ENCODE measurements at regions not wholly inside any gene's neighbourhood (a gene's known extent, or its start where the extent isn't known, plus 50 kb on each side); places are given as distances from the start of the nearest gene placed in this dataset.

DNA sequence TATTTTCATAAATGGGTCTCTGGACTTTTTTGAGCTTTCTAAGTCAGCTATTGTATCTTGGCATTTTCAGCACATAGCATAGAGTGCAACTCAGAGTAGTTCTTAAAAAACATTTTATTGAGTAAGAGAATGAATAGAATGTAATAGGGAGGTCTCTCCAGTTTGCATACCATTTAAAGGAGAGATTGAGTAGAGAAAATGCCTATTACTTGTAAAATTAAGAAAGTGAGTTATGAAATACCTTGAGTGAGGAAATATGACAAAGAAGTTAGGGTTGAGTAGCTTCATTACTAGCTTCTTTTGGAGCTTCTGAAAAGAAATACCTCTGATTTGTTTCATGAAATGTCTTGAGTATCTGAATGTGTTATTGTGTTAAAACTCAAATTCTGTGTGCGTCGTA lies 140.0 kb downstream of the AASDHPPT start:
- DNase-seq = no peak

DNA sequence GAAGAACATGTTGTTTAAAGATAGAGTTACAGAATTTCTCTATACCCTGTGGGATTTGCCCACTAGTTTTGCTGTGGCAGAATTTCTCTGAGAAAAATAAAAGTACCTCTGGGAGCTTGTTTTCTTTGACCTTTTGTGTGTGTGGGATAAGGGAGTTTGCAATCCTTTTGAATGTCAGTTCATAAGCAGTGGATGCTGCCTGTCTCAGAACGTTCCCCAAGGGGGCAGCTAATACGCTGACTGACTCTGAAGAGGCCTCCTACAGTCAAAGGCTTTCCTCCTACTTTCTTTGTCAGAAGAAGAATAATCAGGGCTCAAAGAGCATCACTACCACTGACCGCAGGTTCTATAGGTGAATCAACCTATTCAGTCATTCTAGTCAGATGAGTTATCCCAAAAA lies 140.6 kb downstream of the AASDHPPT start:
- no peak for DNase-seq

- no peak for DNase-seq
These were observed 145.2 kb downstream of the AASDHPPT start for GRCh38 chr11:106222626-106223025.

GRCh38 chr11:106224172-106224571 lies 146.7 kb downstream of the AASDHPPT start:
- DNase-seq = no peak

DNA sequence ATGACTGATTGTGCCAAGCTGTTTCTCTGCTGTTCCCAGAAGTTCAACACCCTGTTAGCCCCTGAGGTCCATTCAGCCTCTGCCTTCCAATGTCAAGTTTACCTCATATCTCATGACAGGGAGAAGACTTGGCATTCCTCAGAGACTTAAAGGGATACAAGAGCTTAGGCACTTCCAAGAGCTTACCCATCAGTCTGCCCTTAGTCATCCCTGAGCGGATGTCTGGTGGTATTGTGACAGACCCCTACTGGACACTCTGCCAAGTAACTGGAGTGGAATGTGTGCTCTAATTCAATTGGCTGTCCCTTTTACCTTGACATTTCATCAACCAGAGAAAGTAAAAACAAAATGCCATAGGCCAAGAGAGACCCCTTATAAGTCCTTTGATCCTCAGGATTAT lies 151.5 kb downstream of the AASDHPPT start:
- no peak for DNase-seq

DNA sequence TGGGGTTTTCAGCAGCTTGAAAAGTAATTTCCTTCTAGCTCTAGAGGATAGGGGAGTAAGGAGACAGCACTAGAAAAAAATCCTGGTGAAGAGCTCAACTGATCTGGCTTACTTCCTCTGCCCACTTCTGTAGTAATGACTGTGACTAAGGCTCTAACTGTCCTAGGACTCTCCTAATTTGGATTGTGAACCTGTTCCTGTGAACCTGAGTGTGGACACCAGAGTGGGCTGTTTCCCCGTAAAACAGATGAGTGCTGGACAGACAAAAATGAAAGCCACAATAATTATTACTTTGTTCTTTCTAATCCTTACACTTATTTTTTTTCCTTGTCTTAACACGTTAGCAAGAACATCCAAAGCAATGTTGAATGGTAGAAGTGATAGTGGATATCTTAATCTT lies 154.1 kb downstream of the AASDHPPT start:
- no peak for DNase-seq

GRCh38 chr11:106233191-106233590 lies 155.7 kb downstream of the AASDHPPT start:
- no peak for DNase-seq

- DNase-seq = no peak
These were observed 157.3 kb downstream of the AASDHPPT start for GRCh38 chr11:106234794-106235193.

- DNase-seq = no peak
These were observed 158.8 kb downstream of the AASDHPPT start for GRCh38 chr11:106236295-106236694.

GRCh38 chr11:106238704-106239360 lies 161.4 kb downstream of the AASDHPPT start:
- no peak for DNase-seq

DNA sequence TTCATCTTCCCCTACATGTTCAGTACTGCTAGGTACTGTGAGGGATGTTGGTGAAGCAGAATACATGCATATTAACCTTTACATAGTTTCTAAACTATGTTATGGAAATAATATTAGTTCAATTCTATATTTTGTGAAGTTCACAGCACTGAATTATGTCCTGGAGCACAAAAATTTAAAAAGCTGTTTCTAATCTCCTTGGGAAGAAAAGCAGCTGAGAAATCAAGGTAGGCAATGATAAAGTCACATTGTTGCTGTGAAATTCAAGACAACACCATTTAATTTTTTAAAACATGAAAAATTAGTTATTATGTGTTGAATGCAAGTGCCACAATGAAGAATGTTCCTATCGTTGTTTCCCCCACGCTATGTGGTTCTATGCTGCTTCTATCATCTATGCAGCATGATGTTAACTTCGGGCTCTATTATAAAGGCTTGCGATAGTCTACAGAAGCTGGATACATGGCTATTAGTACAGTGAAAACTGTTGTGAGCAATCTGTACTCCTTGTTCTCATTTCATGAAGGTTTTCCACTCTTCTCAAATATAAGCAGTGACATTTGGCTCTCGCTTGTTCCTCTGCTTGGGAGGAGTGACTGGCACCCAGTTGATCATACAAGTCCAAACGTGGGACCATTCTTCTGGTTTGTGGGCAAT lies 164.3 kb downstream of the AASDHPPT start:
- DNase-seq = no peak

DNA sequence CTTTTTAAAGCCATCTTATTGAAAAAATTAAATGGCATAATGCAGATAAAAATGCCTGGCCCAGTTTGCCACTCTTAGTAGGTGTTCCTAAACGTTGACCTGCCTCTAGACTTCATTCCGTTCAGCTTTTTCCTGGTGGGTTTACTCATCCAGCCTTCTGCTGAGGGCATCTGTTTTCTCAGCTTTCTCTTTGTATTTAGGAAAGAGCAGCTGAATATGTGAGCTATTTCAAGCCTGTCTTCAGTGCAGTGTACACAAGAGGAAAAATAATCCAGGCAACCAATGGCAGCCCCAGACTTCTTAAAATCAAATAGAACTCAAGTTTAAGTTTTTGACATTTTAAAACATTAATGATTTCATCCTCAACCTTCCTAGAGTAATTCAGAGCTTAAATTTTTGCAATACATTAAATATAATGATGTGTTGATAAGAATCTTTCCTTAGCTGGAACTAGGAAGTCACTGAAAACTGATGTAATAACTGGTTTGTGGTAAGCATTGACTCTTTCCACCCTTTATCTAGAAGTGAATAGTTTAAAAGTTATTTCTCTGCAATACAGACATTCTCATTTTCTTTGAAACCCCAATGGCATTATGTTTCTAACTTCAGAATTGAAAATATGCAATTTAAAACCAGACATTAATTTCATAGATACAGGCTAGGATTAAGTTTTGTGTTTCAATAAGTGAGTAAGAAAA lies 165.4 kb downstream of the AASDHPPT start:
- DNase-seq = no peak

DNA sequence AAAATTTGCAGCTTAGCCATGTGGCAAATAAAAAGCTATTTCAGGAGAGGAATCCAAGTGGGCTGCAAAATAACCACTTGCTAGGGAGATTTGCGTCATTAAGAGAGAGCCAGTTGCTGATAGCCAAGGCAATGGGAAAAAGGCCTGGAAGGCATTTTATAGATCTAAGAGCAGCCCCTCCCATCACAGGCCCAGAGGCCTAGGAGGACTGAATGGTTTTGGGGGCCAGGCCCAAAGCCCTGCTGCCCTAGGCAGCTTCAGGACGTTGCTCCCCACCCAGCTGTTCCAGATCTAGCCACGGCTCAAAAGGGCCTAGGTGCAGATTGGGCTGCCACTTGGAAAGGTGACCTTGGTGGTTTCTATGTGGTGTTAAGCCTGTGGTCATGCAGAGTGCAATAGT lies 169.0 kb downstream of the AASDHPPT start:
- DNase-seq = no peak

DNA sequence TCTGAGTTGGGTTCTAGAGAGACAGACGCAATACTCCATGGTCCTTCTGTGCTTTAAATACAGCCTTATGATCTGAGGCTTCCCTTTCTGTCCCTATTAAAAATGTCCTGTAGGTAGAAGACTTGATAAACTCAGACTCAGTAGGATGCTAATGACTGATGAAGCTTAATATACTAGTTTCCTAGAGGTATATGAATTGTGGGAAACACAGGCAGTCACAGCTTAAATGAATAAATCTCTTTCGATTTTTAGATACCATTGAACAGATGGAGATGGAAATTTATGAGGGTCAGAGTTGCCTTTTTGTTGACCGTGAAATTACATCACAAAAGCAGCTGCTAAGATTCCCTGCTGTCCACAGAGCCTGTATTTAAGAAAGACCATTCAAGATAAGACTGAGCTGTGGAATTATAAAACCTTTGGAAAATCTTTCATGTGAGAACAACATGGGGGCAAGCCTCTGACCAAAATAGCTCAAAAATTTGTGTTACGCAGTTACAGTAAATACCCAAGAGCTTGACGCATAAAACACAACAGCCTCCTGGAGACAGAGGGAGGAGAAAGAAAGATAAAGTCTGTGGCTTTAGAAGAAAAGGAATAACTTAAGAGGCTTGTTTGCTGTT lies 172.3 kb downstream of the AASDHPPT start:
- no peak for DNase-seq

DNA sequence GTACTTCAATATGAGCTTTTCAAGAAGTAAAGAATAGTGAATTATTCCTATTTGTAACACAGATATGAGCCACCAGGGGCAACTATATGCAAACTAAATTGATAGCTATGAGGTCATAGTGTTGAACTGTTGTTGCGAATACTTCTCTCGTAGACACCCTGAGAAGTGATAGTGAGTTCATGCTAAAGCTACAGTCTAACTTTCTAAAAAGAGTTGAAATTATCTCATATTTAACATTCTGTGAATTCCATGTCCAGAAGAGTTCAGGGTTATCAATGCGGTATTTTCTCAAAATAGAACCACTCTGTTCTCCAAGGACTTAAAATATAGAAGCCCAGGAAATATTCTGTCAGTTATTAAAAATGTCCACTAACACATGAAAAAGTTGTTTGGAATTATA lies 185.4 kb downstream of the AASDHPPT start:
- no peak for DNase-seq

GRCh38 chr11:106263527-106263926 lies 186.1 kb downstream of the AASDHPPT start:
- no peak for DNase-seq

DNA sequence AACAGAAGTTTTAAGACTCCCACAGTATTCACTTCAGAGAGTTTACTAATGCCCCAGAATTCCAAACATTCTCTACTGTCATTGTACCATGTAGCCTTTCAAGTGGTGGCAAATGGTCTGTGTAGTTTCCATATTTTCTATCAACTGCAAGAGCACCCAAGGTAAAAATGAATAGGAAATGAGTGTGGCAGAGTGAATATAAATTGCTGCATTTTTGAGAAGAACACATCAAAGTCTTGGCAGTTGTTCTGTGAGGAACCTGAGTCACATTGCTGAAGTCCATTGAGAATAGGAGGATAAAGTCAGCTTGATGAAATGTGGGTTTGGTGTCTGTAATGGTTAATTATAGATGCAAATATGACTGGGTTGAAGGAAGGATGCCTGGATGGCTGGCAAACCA lies 193.6 kb downstream of the AASDHPPT start:
- no peak for DNase-seq

DNA sequence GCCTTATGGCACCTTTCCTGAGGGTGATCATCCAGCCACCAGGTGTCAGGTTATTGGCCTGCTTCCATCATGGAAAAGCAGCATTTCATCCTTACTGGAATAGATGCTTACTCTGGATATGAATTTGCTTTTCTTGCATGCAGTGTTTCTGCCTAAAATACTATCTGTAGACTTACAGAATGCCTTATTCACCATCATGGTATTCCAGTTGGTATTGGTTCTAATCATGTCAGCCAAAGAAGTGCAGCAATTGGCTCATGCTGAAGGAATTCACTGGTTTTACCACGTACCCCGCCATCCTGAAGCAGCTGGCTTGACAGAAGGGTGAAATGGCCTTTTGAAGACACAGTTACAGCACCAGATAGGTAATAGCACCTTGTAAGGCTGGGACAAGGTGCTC lies 194.2 kb downstream of the AASDHPPT start:
- DNase-seq = no peak

DNA sequence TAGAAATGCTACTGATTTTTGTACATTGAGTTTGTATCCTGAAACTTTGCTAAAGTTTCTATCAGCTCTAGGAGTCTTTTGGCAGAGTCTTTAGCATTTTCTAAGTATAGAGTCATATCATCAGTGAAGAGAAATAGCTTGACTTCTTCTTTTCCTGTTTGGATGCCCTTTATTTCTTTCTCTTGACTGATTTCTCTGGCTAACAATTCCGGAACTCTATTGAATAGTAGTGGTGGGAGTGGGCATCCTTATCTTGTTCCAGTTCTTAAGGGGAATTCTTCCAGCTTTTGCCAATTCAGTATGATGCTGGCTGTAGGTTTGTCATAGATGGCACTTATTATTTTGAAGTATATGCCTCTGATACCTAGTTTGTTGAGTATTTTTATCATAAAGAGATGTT lies 197.7 kb downstream of the AASDHPPT start:
- DNase-seq = no peak

DNA sequence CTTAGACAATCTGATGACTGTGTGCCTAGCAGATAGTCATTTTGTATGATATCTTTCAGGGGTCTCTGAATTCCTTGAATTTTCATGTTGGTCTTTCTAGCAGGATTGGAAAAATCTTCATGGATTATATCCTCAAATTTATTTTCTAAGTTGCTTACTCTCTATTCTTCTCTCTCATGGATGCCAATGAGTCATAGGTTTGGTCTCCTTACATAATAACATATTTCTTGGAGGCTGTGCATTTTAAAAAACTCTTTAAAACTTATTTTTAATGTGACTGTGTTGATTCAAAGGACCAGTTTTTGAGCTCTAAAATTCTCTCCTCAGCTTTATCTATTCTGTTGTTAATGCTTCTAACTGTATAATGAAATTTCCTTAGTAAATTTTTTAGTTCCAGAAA lies 198.7 kb downstream of the AASDHPPT start:
- no peak for DNase-seq

DNA sequence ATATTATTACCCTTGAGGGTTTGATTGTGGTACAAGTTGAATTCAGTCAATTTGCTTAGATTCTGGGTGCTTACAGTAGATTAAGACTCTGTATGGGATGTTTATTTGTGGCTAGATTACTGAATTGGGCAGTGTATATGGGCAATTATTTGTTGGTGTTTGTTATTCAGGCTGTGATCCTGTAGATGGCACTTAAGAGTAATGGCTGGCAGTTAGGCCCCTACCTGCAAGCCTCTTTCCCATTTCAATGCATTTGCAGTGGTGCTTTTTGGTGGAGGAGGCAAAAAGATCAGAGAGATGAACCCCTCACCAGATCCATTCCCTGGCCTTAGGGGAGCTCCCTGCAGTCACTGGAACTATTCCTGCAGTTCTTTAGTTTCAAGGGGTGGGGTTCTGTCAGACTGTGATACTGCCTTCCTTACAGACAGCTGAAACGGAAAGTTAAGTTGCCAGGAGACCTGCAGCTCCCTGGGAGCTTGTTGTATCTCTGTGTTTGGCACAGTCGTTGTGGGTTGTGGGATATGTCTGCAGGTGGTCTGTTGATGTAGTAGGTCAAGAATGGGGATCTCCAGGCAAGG lies 199.5 kb downstream of the AASDHPPT start:
- DNase-seq = no peak

DNA sequence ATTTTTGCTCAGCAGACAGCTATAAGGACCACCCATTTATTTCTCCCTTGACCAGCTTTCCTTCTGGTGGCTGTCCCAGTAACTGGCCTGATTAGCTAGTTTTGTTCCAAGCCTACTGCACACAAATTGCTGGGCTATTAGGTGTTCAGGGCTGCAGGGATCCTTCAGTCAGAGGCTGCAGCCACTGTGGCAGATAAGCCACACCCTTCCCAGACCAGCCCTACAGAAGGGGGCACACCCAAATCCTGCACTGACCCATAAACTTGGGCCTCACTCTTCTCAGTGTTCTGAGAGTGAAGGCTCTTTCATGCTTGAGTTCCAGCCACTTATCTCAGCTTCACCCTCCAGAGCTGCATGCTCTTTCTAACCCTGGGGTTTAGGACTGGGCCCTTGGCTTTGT lies 200.0 kb downstream of the AASDHPPT start:
- DNase-seq = no peak

GRCh38 chr11:106278391-106278790 lies 200.9 kb downstream of the AASDHPPT start:
- DNase-seq = no peak

DNA sequence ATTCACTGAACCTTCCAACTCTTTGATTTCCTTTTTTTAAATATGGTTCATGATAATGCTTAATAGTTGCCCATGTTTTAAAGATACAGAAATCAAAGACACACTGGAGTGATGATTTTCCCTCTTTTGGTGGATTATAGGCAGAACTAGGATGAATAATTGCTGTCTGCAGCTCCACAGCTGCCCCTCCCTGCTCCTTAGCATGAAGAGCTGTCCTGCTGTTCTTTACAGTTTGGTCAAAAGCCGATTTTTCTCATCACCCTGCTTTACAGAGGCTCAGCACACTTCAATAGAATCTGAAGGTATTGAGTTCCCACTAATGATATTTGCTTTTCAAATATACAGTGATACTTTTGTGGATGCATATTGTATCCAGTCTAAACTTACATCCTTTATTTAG lies 202.6 kb downstream of the AASDHPPT start:
- no peak for DNase-seq
